Prostate gland (tissue), 2 donors: ENCODE measurements at regions not wholly inside any gene's neighbourhood (a gene's known extent, or its start where the extent isn't known, plus 50 kb on each side); places are given as distances from the start of the nearest gene placed in this dataset.

ENCODE experiments used
- DNase-seq: peaks from one replicate; pipeline ENCODE4 v3.0.0-alpha.2; 2019; ENCODE audit warnings: low spot score
- H3K27ac ChIP-seq, 2 donors: fragments of 200-600 bp; sonication (generic); 2 replicates each; pipeline ENCODE4 v1.5.1; 2017 to 2019
- H3K27me3 ChIP-seq: fragments of 200-600 bp; sonication (generic); replicated peaks from 2 replicates; pipeline ENCODE4 v1.5.1; 2019; ENCODE audit not compliant: insufficient read depth
- H3K36me3 ChIP-seq, 2 donors: fragments of 200-600 bp; sonication (generic); 1 replicate in 1 of 2; 2 replicates in 1 of 2; pipeline versions ENCODE4 v1.5.1 to v1.8.1; 2017 to 2019
- H3K4me1 ChIP-seq: fragments of 200-600 bp; sonication (generic); replicated peaks from 2 replicates; pipeline ENCODE4 v1.5.1; 2019
- H3K4me3 ChIP-seq, 2 donors: fragments of 200-600 bp; sonication (generic); 2 replicates each; pipeline ENCODE4 v1.5.1; 2017 to 2019
- H3K9me3 ChIP-seq: fragments of 200-600 bp; sonication (generic); 2 replicates; pipeline ENCODE4 v1.5.1; 2017
- POLR2A ChIP-seq: fragments of 450-650 bp; IDR thresholded peaks from one replicate; pipeline ENCODE4 v1.6.1; 2016; ENCODE audit warnings: antibody characterized with exemption, mild to moderate bottlenecking
- POLR2AphosphoS5 ChIP-seq: sonication (generic); formaldehyde crosslinking; IDR thresholded peaks from one replicate; pipeline ENCODE4 v1.6.1; 2017; ENCODE audit warnings: antibody characterized with exemption
- WGBS: methylation state at CpG from one replicate; pipeline ENCODE4 v1.1.5; 2018; 5-methylcytosine and 5-hydroxymethylcytosine counted together
- intact Hi-C: fragments of 100-400 bp; cut with DNase I; formaldehyde crosslinking; loops from one replicate; pipeline ENCODE4 v1.14.2; 2022
- TF ChIP-seq, protein P1 (sequence below), 4 experiments: fragments of 200-600 bp in 2 of 4; fragments of 450-650 bp in 2 of 4; sonication (generic) in 2 of 4; IDR thresholded peaks; 1 replicate in 3 of 4; 2 replicates in 1 of 4; pipeline ENCODE4 v1.5.1; 2016 to 2019; ENCODE audit warnings: antibody characterized with exemption in 4 of 4, mild to moderate bottlenecking in 2 of 4, moderate library complexity in 2 of 4

DNA sequence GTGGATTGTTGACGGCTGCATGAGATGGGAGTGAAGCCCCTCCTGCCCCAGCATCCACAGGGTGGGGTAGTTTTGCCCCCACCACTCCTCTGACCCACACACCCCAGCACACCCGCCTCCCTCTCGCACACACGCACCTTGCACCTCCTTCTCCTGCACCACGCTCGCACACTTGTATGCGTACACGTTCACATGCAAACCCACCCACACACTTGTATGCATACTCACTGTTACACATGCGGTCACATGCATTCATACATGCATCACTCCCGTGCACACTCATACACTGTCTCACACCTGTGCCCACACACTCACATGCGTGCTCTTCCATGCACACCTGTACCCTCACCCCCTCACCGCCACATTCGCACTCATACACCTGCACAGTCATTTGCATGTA is 70.5 kb upstream of the CIBAR2 start:
- H3K4me3 ChIP-seq: no peak overlapping the region
- no peaks in the 10 kb centered on the region for H3K27me3 ChIP-seq
- TF ChIP-seq, protein P1, sequence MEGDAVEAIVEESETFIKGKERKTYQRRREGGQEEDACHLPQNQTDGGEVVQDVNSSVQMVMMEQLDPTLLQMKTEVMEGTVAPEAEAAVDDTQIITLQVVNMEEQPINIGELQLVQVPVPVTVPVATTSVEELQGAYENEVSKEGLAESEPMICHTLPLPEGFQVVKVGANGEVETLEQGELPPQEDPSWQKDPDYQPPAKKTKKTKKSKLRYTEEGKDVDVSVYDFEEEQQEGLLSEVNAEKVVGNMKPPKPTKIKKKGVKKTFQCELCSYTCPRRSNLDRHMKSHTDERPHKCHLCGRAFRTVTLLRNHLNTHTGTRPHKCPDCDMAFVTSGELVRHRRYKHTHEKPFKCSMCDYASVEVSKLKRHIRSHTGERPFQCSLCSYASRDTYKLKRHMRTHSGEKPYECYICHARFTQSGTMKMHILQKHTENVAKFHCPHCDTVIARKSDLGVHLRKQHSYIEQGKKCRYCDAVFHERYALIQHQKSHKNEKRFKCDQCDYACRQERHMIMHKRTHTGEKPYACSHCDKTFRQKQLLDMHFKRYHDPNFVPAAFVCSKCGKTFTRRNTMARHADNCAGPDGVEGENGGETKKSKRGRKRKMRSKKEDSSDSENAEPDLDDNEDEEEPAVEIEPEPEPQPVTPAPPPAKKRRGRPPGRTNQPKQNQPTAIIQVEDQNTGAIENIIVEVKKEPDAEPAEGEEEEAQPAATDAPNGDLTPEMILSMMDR (IDR thresholded peaks at IDR 0.05): no peak
- TF ChIP-seq POLR2A: no peak
- TF ChIP-seq POLR2AphosphoS5: no peak
- no peaks in the 10 kb centered on the region for H3K36me3 ChIP-seq
- 94% methylated on average over 13 of the region's 13 CpGs for WGBS
- DNase-seq: no peak
- H3K27ac ChIP-seq: no peak overlapping the region
- no peaks in the 10 kb centered on the region for H3K9me3 ChIP-seq
- no peaks in the 10 kb centered on the region for H3K4me1 ChIP-seq
- intact Hi-C loops: no loop called here

DNA sequence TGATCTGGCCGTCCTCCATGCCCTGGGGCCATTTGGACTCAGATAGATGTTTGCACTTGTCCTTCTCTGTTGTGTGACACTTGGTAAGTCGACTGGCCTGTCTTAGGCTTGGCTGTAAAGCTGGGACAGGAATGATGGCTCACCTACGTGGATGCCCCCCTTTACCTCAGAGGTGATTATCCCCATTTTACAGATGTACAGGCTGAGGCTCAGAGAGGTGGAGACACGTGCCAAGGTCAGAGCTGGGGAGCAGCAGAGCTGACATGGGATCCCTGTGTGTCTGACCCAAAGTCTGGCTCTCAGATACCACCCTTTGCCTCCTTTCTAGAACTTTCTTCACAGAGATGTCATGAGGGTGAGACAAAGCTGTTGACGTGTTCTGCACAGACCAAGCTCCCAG is 71.3 kb upstream of the CIBAR2 start:
- Histone ChIP-seq H3K4me1 (no peaks in the 10 kb centered on the region), H3K36me3 (no peaks in the 10 kb centered on the region), H3K27ac (no peak overlapping the region), H3K27me3 (no peaks in the 10 kb centered on the region), H3K9me3 (no peaks in the 10 kb centered on the region), H3K4me3 (no peak overlapping the region)
- 79% methylated on average over 5 of the region's 5 CpGs for WGBS
- no peak for DNase-seq
- TF ChIP-seq POLR2AphosphoS5 (no peak), POLR2A (no peak)
- TF ChIP-seq, protein P1 (IDR thresholded peaks at IDR 0.05): no peak
- intact Hi-C loops: no loop called here

DNA sequence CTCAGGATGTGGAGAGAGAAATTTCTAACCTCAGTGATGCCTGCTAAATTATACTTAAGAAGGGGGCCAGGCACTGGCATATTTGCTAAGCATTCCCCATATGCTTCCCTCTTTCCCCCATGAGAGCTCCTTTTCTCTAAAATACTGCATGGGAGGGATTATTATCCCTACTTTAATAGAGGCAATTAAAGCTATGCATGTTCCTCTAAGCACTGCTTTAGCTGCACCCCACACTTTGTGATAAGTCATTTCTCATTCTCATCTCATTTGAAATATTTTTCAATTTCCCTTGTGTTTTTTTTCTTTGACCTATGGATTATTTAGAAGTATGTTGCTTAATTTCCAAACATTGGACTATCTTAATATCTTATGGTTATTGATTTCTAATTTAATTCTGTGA is 72.1 kb upstream of the CIBAR2 start:
- no peak for DNase-seq
- no peak overlapping the region for H3K4me3 ChIP-seq
- H3K27me3 ChIP-seq: no peaks in the 10 kb centered on the region
- no peaks in the 10 kb centered on the region for H3K36me3 ChIP-seq
- no peak overlapping the region for H3K27ac ChIP-seq
- H3K4me1 ChIP-seq: no peaks in the 10 kb centered on the region
- intact Hi-C loops: no loop called here
- H3K9me3 ChIP-seq: no peaks in the 10 kb centered on the region
- TF ChIP-seq POLR2A (no peak), POLR2AphosphoS5 (no peak)
- TF ChIP-seq, protein P1 (IDR thresholded peaks at IDR 0.05): no peak

DNA sequence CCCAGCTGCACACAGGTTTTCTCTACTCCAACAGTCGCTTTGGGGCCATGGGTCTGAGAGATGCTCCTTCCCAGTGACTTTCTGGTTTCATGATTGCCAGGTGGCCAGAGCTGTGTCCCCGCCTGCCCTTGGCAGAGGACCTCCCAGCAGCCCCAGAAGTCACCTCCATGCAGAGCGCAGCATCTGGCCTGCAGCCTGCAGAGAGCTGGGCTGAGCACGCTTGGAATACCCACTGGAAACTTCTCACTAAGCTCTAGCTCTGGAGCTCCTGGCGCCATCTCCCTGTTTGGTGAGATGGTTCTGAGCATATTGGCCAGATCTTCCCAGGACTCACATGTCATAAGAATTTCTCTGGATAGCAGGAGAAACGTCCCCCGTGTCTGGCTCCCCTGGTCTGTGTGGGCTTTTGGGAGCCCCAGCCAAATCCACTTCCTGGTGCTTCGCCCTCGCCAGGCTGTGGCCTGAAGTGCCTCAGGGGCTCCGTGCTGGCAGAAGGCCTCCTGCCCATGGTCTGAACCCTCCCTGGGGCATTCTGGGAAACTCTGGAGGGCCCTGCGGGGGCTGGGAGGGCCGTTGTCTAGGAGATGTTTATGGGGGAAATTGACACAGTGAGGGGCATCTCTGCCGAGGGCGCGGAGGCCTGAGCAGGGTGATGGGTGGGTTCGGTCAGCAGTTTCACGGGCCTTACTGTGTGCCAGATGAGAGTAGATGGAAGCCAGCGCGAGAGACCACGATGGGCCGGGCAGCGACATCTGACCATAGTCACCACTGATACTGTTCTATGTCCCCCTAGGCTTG is 73.2 kb upstream of the CIBAR2 start:
- WGBS: 81% methylated on average over 22 of the region's 22 CpGs
- TF ChIP-seq, protein P1 (IDR thresholded peaks at IDR 0.05): no peak
- TF ChIP-seq POLR2A (no peak), POLR2AphosphoS5 (no peak)
- Histone ChIP-seq H3K27ac (no peak overlapping the region), H3K4me1 (no peaks in the 10 kb centered on the region), H3K9me3 (no peaks in the 10 kb centered on the region), H3K27me3 (no peaks in the 10 kb centered on the region), H3K36me3 (no peaks in the 10 kb centered on the region), H3K4me3 (no peak overlapping the region)
- intact Hi-C loops: no loop called here
- DNase-seq: no peak

DNA sequence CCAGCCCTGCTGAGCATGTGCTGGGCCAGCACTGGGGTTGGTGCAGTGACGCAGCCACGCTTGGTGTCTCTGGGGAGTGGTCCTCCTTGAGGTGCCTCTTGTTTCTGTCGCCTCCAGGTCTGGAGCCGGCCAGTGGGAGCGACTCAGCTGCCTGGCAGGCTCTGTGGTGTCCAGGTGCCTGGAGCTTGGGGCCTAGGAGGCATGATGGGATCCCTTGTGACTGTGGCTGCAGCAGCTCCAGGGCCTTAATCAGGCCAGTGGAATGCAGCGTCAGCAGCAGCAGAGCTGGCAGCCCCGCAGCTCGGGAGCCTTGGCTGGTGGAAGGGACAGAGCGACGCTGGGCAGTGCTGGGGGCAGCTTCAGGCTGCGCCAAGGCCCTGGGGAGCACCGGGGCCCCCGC is 74.7 kb upstream of the CIBAR2 start:
- WGBS: 57% methylated on average over 13 of the region's 13 CpGs
- H3K27me3 ChIP-seq: no peaks in the 10 kb centered on the region

More for the DNA sequence above, 74.7 kb upstream of the CIBAR2 start:
- Histone ChIP-seq H3K4me3 (no peak overlapping the region), H3K27ac (no peak overlapping the region), H3K4me1 (no peaks in the 10 kb centered on the region), H3K36me3 (no peaks in the 10 kb centered on the region), H3K9me3 (no peaks in the 10 kb centered on the region)
- no peak for DNase-seq
- intact Hi-C loops: no loop called here
- TF ChIP-seq POLR2A (no peak), POLR2AphosphoS5 (no peak)
- TF ChIP-seq, protein P1 (IDR thresholded peaks at IDR 0.05): no peak
